Caco-2 (cell line): ENCODE measurements at regions not wholly inside any gene's neighbourhood (a gene's known extent, or its start where the extent isn't known, plus 50 kb on each side); places are given as distances from the start of the nearest gene placed in this dataset.

Experiments used
- BruUV-seq: library from RNA; stranded (reverse); fragments of 400-500 nt; replicated peaks from 2 replicates; lab custom pipeline; 2021; lab: Mats Ljungman, UMichigan
- CTCF ChIA-PET: fragments of 300-600 bp; sonication (Branson Sonifier 250); formaldehyde crosslinking; loops from one replicate; lab custom pipeline; 2022; ENCODE audit warnings: antibody characterized with exemption; lab: Charles Lee
- POLR2A ChIA-PET: fragments of 300-600 bp; sonication (Branson Sonifier 250); formaldehyde crosslinking; loops from one replicate; lab custom pipeline; 2022; ENCODE audit warnings: antibody characterized with exemption; lab: Charles Lee
- DNase-seq, 2 experiments: peaks; one replicate each; pipeline versions ENCODE4 v3.0.0 to v3.0.0-alpha.2; 2020 to 2022
- H3K27me3 ChIP-seq: replicated peaks from 2 replicates; pipeline ENCODE4 v1.6.0; 2011; ENCODE audit warnings: low read length; ENCODE audit not compliant: control insufficient read depth, insufficient read depth
- H3K36me3 ChIP-seq: 2 replicates; pipeline ENCODE4 v1.5.1; 2011; ENCODE audit warnings: low read length; ENCODE audit not compliant: control insufficient read depth, insufficient read depth
- H3K4me1 ChIP-seq: fragments of 250-450 bp; sonication (Bioruptor Pico); 2 replicates; pipeline ENCODE4 v1.5.1; 2020; ENCODE audit warnings: mild to moderate bottlenecking
- H3K4me3 ChIP-seq: 2 replicates; pipeline ENCODE4 v1.5.1; 2011; ENCODE audit warnings: low read depth, mild to moderate bottlenecking, control low read depth, low read length
- H3K9me3 ChIP-seq: fragments of 250-450 bp; sonication (Bioruptor Pico); 2 replicates; pipeline ENCODE4 v1.5.1; 2020; ENCODE audit warnings: mild to moderate bottlenecking, moderate library complexity
- H3K27ac Mint-ChIP-seq: one replicate; pipeline ENCODE4 v1.8.0; 2022; ENCODE audit warnings: mixed read lengths; ENCODE audit not compliant: unreplicated experiment
- H3K27me3 Mint-ChIP-seq: one replicate; pipeline ENCODE4 v1.8.0; 2022; ENCODE audit warnings: mixed read lengths; ENCODE audit not compliant: insufficient read depth, unreplicated experiment
- H3K36me3 Mint-ChIP-seq: one replicate; pipeline ENCODE4 v1.8.0; 2022; ENCODE audit warnings: mild to moderate bottlenecking, mixed read lengths; ENCODE audit not compliant: insufficient read depth, unreplicated experiment
- H3K4me1 Mint-ChIP-seq: one replicate; pipeline ENCODE4 v1.8.0; 2022; ENCODE audit warnings: low read depth, mixed read lengths; ENCODE audit not compliant: unreplicated experiment
- H3K4me3 Mint-ChIP-seq: one replicate; pipeline ENCODE4 v1.8.0; 2022; ENCODE audit warnings: mild to moderate bottlenecking, moderate library complexity, mixed read lengths; ENCODE audit not compliant: unreplicated experiment
- H3K9me3 Mint-ChIP-seq: one replicate; pipeline ENCODE4 v1.8.0; 2022; ENCODE audit warnings: mixed read lengths; ENCODE audit not compliant: unreplicated experiment
- intact Hi-C: fragments of 100-400 bp; cut with micrococcal nuclease; formaldehyde crosslinking; loops from one replicate; pipeline ENCODE4 v1.10.0; 2022; ENCODE audit not compliant: unreplicated experiment
- TF ChIP-seq, protein P1 (sequence below), 2 experiments: fragments of 200-600 bp in 1 of 2; IDR thresholded peaks; 1 replicate in 1 of 2; 2 replicates in 1 of 2; pipeline versions ENCODE4 v1.5.1 to v1.8.0; 2011 to 2022; ENCODE audit warnings: antibody characterized with exemption in 1 of 2, control low read depth in 1 of 2, inconsistent platforms in 1 of 2, low read depth in 1 of 2, low read length in 1 of 2, mild to moderate bottlenecking in 1 of 2, moderate library complexity in 1 of 2; ENCODE audit not compliant: insufficient read depth in 1 of 2, severe bottlenecking in 1 of 2, unreplicated experiment in 1 of 2

DNA sequence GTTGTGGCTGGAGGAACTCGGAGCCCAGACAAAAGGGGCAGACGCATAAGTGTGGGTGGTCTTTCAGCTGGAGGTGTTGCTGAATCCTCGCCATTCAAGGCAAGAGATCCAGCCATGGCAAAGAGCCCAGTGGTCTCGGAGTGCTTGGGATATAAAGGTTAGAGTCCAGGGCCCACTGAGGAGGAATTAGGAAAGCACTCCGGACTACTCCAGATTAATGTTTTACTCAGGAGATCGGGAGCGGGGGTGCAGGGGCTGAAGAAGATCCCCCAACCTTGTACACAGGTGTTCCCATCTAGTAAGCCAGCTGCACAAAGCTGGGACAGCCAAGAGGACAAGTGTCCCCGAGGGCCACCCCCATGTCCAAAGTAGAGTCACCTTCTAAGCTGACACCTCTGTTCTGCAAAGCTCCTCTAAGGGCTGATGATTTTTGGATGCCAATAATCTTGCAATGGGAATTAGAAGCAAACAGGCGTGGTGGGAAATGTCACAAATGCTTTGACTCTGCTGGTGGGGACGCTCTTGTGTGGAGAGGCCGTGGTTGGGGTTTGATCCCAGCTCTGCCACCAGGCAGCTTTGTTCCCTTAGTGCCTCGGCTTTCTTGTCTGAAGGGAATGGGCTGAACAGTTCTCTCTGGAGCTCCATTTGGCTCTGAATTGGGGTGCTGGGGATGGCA, 194.3 kb upstream of the SOX1 start:
- intact Hi-C loops, result no loop called here
- H3K27ac Mint-ChIP-seq, result no peak overlapping the region
- TF ChIP-seq, protein P1, sequence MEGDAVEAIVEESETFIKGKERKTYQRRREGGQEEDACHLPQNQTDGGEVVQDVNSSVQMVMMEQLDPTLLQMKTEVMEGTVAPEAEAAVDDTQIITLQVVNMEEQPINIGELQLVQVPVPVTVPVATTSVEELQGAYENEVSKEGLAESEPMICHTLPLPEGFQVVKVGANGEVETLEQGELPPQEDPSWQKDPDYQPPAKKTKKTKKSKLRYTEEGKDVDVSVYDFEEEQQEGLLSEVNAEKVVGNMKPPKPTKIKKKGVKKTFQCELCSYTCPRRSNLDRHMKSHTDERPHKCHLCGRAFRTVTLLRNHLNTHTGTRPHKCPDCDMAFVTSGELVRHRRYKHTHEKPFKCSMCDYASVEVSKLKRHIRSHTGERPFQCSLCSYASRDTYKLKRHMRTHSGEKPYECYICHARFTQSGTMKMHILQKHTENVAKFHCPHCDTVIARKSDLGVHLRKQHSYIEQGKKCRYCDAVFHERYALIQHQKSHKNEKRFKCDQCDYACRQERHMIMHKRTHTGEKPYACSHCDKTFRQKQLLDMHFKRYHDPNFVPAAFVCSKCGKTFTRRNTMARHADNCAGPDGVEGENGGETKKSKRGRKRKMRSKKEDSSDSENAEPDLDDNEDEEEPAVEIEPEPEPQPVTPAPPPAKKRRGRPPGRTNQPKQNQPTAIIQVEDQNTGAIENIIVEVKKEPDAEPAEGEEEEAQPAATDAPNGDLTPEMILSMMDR (IDR thresholded peaks at IDR 0.05; ENCODE audit: insufficient read depth in 1 of 2, low read depth in 1 of 2, low read length in 1 of 2, severe bottlenecking in 1 of 2, unreplicated experiment in 1 of 2), result no peak
- no peak overlapping the region for H3K4me3 Mint-ChIP-seq
- H3K4me1 ChIP-seq, result no peaks in the 10 kb centered on the region
- H3K9me3 ChIP-seq, result peaks cover 7% of the 10 kb centered on the region; the same call in 1 of the 2 replicates
- peaks cover 47% of the 10 kb centered on the region for H3K27me3 Mint-ChIP-seq
- no peak for DNase-seq
- POLR2A ChIA-PET, result no interaction called here
- no peaks in the 10 kb centered on the region for H3K36me3 ChIP-seq
- CTCF ChIA-PET, result no interaction called here
- H3K4me1 Mint-ChIP-seq, result no peaks in the 10 kb centered on the region
- BruUV-seq, result no TSS peak
- H3K27me3 ChIP-seq, result no peaks in the 10 kb centered on the region; the same call in 1 of the 2 replicates
- H3K4me3 ChIP-seq, result no peak overlapping the region
- H3K36me3 Mint-ChIP-seq, result no peaks in the 10 kb centered on the region
- peaks cover 14% of the 10 kb centered on the region for H3K9me3 Mint-ChIP-seq

DNA sequence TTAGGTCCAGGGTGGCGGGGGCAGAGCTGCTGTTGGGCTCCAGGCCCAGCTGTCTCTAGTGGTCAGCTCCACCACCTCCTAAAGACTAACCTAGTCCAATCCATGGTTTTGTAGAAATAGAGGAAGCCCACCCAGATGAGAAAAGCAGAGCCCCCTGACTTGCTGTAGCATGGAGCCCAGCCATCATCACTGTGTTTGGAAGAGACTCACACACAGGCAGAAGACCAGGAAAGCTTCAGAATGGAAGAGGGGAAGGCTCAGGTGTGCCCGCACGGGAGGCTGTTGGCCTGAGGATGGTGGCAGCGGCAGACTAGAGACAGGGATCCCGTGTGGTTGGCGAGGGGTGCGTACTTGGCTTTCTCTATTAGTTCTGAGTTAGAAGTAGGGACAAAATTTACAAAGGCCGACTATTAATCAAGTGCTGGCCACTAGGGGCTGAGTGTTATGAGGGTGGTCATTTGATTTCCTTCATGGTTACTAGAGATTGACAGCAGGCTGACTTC, 193.2 kb upstream of the SOX1 start:
- Histone ChIP-seq H3K4me3 (no peak overlapping the region), H3K27me3 (no peaks in the 10 kb centered on the region; the same call in 1 of the 2 replicates), H3K9me3 (no peaks in the 10 kb centered on the region), H3K4me1 (no peaks in the 10 kb centered on the region), H3K36me3 (no peaks in the 10 kb centered on the region)
- DNase-seq, result no peak
- no peak overlapping the region for H3K27ac Mint-ChIP-seq
- intact Hi-C loops, result no loop called here
- POLR2A ChIA-PET, result no interaction called here
- CTCF ChIA-PET, result no interaction called here
- TF ChIP-seq, protein P1 (IDR thresholded peaks at IDR 0.05; ENCODE audit: insufficient read depth in 1 of 2, low read depth in 1 of 2, low read length in 1 of 2, severe bottlenecking in 1 of 2, unreplicated experiment in 1 of 2), result no peak
- BruUV-seq, result no TSS peak
- no peak overlapping the region for H3K4me3 Mint-ChIP-seq
- H3K9me3 Mint-ChIP-seq, result peaks cover 3% of the 10 kb centered on the region
- peaks cover 37% of the 10 kb centered on the region for H3K27me3 Mint-ChIP-seq
- H3K4me1 Mint-ChIP-seq, result no peaks in the 10 kb centered on the region
- H3K36me3 Mint-ChIP-seq, result no peaks in the 10 kb centered on the region

DNA sequence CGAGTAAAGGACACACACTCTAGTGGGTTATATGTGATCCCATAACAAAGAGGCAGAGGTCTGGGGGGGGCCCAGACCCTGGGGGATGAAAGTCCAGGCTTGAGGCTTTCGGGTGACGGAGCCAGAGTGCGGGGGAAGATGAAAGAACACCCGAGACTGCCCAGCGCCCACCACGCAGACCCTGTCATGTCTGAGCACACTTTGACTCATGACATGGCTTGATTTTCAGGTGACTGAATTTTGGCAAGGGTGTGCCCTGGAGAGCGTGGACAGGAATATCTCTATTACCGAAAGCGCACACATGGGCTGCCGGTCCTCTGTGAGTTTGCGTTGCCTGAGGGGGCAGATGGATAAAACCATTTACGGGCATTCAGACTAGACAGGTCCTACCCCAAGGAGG, 192.0 kb upstream of the SOX1 start:
- Histone ChIP-seq H3K36me3 (no peaks in the 10 kb centered on the region), H3K27me3 (no peaks in the 10 kb centered on the region; the same call in 1 of the 2 replicates), H3K4me1 (no peaks in the 10 kb centered on the region), H3K9me3 (no peaks in the 10 kb centered on the region), H3K4me3 (no peak overlapping the region)
- Mint-ChIP-seq H3K27ac (no peak overlapping the region), H3K36me3 (no peaks in the 10 kb centered on the region), H3K9me3 (no peaks in the 10 kb centered on the region), H3K4me3 (no peak overlapping the region), H3K27me3 (peaks cover 32% of the 10 kb centered on the region), H3K4me1 (no peaks in the 10 kb centered on the region)
- intact Hi-C loops, result no loop called here
- TF ChIP-seq, protein P1 (IDR thresholded peaks at IDR 0.05; ENCODE audit: insufficient read depth in 1 of 2, low read depth in 1 of 2, low read length in 1 of 2, severe bottlenecking in 1 of 2, unreplicated experiment in 1 of 2), result no peak
- CTCF ChIA-PET, result no interaction called here
- DNase-seq, result no peak
- no TSS peak for BruUV-seq
- POLR2A ChIA-PET, result no interaction called here
